ENCODE measurements at regions not wholly inside any gene's neighbourhood (a gene's known extent, or its start where the extent isn't known, plus 50 kb on each side); places are given as distances from the start of the nearest gene placed in this dataset.

DNA sequence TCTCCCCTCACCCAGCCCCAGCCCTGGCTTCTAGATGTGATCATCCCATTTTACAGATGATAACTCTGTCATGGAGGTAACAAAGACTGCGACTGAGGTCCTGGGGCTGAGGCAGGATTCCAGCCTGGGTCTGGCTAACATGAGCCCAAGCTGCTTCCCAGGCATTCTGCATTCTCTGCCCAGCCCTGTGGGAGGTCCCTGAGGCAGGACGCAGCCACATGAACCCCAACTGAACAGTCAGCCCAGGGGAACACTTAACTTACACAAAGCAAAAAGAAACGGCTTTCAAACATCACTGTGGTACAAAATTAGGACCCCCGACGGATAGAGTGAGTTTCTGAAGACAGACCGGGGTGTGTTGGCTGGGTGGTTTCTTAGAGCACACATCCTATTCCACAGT lies 135.3 kb downstream of the ACKR3 start:
- TF ChIP-seq, protein P1, sequence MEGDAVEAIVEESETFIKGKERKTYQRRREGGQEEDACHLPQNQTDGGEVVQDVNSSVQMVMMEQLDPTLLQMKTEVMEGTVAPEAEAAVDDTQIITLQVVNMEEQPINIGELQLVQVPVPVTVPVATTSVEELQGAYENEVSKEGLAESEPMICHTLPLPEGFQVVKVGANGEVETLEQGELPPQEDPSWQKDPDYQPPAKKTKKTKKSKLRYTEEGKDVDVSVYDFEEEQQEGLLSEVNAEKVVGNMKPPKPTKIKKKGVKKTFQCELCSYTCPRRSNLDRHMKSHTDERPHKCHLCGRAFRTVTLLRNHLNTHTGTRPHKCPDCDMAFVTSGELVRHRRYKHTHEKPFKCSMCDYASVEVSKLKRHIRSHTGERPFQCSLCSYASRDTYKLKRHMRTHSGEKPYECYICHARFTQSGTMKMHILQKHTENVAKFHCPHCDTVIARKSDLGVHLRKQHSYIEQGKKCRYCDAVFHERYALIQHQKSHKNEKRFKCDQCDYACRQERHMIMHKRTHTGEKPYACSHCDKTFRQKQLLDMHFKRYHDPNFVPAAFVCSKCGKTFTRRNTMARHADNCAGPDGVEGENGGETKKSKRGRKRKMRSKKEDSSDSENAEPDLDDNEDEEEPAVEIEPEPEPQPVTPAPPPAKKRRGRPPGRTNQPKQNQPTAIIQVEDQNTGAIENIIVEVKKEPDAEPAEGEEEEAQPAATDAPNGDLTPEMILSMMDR (IDR thresholded peaks at IDR 0.05; ENCODE audit: insufficient read depth, low read length, poor library complexity, severe bottlenecking) = no peak
- no peak for DNase-seq (ENCODE audit: low read depth)
- H3K4me3 ChIP-seq (ENCODE audit: low read depth, low read length) = no peak overlapping the region
- no peaks in the 10 kb centered on the region for H3K36me3 ChIP-seq (ENCODE audit: control insufficient read depth, insufficient read depth, low read length)
- H3K27me3 ChIP-seq (ENCODE audit: control insufficient read depth, insufficient read depth, low read length) = no peaks in the 10 kb centered on the region

DNA sequence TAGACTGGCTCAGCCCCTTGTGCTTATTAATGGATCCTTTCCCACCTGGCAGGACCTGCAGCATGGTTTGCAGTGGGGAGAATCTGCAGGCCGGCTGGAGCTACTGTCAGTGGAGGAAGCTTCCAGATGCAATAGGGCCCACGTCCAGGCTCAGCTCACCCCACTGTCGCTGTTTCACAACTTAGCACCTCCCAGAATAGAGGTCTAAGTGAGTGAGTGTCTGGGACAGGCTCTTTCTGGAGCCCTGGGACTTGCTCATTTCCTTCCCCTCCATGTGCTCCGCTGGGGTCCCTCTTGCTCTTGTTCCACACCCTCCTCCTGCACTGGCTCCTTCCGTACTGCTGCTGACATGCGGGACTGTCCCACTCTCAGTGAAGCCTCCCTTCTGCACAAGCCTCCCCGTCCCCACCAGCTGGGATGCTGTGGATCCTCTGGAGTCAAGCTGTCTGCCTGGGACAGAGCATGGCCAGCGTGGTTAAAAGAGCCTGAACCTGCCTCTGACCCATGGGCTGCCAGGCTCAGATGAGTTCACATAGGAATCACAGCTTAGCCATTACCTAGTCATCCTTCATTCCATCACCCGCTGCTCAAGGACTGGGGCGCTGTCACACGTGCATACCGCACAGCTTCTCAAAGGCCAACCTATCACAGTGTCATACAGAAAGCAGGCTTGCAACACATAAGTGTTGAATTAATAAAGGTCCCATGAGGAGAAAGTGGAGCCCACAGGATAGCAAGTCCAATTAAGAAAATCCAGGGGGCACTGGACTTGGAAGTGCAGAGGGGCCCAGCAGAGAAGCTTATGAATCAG lies 135.9 kb downstream of the ACKR3 start:
- no peak overlapping the region for H3K4me3 ChIP-seq (ENCODE audit: low read depth, low read length)
- TF ChIP-seq, protein P1 (IDR thresholded peaks at IDR 0.05; ENCODE audit: insufficient read depth, low read length, poor library complexity, severe bottlenecking) = no peak
- DNase-seq (ENCODE audit: low read depth) = no peak
- H3K27me3 ChIP-seq (ENCODE audit: control insufficient read depth, insufficient read depth, low read length) = no peaks in the 10 kb centered on the region
- H3K36me3 ChIP-seq (ENCODE audit: control insufficient read depth, insufficient read depth, low read length) = no peaks in the 10 kb centered on the region

DNA sequence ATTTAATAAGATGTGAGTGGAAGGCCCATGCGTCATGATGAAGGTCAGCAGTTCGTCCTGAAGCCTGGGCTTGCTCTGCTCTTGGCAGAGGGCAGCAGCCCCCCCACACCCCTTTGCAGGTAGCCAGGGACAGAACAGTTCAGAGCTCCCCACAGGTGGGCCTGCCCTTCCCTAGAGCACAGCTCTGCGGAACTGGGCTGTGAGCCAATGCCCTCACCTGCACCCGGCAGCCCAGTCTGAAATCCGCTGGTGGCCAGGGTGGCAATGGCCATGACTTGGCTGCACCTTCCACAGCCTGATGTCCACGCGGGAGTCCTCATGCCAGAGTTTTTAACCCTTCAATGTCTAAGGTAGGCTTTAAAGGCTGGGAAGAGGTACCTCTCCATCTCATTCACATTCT lies 136.7 kb downstream of the ACKR3 start:
- no peak for DNase-seq (ENCODE audit: low read depth)
- no peaks in the 10 kb centered on the region for H3K27me3 ChIP-seq (ENCODE audit: control insufficient read depth, insufficient read depth, low read length)
- no peak overlapping the region for H3K4me3 ChIP-seq (ENCODE audit: low read depth, low read length)
- no peaks in the 10 kb centered on the region for H3K36me3 ChIP-seq (ENCODE audit: control insufficient read depth, insufficient read depth, low read length)
- TF ChIP-seq, protein P1 (IDR thresholded peaks at IDR 0.05; ENCODE audit: insufficient read depth, low read length, poor library complexity, severe bottlenecking) = no peak

DNA sequence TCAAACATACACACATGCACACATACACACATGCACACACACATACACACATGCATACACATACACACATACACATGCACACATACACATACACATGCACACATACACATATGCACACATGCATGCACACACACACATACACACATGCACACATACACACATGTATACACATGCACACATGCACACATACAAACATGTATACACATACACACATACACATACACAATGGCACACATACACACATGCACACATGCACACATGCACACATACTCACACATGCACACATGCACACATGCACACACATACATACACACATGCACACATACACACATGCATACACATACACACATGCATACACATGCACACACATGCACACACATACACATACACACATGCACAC lies 137.2 kb downstream of the ACKR3 start:
- no peaks in the 10 kb centered on the region for H3K36me3 ChIP-seq (ENCODE audit: control insufficient read depth, insufficient read depth, low read length)
- no peaks in the 10 kb centered on the region for H3K27me3 ChIP-seq (ENCODE audit: control insufficient read depth, insufficient read depth, low read length)
- H3K4me3 ChIP-seq (ENCODE audit: low read depth, low read length) = no peak overlapping the region
- DNase-seq (ENCODE audit: low read depth) = no peak
- TF ChIP-seq, protein P1 (IDR thresholded peaks at IDR 0.05; ENCODE audit: insufficient read depth, low read length, poor library complexity, severe bottlenecking) = no peak

DNA sequence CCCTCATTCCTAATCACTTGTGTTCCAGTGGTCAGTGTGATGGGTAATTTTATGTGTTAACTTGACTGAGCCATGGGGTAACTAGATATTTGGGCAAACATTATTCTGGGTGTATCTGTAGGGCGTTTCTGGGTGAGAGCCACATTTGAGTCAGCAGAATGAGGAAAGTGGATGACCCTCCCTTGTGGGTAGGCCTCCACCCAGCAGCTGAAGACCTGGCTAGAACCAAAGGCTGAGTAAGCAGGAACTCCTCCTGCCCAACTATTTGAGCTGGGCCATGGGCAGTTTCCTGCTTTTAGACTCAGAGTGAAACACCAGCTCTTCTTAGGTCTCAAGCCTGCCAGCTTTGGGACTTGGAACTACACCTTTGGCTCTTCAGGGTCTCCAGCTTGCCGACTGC lies 141.8 kb downstream of the ACKR3 start:
- Histone ChIP-seq H3K27me3 (ENCODE audit: control insufficient read depth, insufficient read depth, low read length) (no peaks in the 10 kb centered on the region), H3K36me3 (ENCODE audit: control insufficient read depth, insufficient read depth, low read length) (no peaks in the 10 kb centered on the region), H3K4me3 (ENCODE audit: low read depth, low read length) (no peak overlapping the region)
- DNase-seq (ENCODE audit: low read depth) = no peak
- TF ChIP-seq, protein P1 (IDR thresholded peaks at IDR 0.05; ENCODE audit: insufficient read depth, low read length, poor library complexity, severe bottlenecking) = no peak

DNA sequence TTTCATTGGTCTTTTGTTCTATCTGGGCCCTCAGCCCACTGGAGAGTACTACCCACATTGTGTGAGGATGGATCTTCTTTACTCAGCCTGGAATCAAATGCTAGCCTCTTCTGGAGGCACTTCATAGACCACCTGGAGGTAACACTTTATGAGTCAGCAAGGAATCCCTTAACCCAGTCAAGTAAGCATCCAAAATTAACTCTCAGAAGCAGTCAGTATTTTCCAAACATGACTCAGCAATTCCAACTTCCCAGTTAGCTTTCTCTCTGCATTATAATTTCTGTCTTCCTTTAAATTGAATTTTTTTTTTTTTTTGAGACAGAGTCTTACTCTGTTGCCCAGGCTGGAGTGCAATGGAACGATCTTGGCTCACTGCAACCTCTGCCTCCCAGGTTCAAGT lies 142.7 kb downstream of the ACKR3 start:
- TF ChIP-seq, protein P1 (IDR thresholded peaks at IDR 0.05; ENCODE audit: insufficient read depth, low read length, poor library complexity, severe bottlenecking) = no peak
- no peaks in the 10 kb centered on the region for H3K27me3 ChIP-seq (ENCODE audit: control insufficient read depth, insufficient read depth, low read length)
- DNase-seq (ENCODE audit: low read depth) = no peak
- no peaks in the 10 kb centered on the region for H3K36me3 ChIP-seq (ENCODE audit: control insufficient read depth, insufficient read depth, low read length)
- no peak overlapping the region for H3K4me3 ChIP-seq (ENCODE audit: low read depth, low read length)
